Tibial nerve (tissue), 4 donors: ENCODE measurements at regions not wholly inside any gene's neighbourhood (a gene's known extent, or its start where the extent isn't known, plus 50 kb on each side); places are given as distances from the start of the nearest gene placed in this dataset.

Experiments
- EP300 ChIP-seq, 2 donors: sonication (generic); formaldehyde crosslinking; IDR thresholded peaks; one replicate each; pipeline ENCODE4 v1.6.1; 2017; ENCODE audit warnings: antibody characterized with exemption in 2 of 2, mild to moderate bottlenecking in 1 of 2
- POLR2A ChIP-seq, 2 donors: fragments of 450-650 bp; IDR thresholded peaks; one replicate each; pipeline ENCODE4 v1.6.1; 2017; ENCODE audit warnings: antibody characterized with exemption in 2 of 2, mild to moderate bottlenecking in 2 of 2, moderate library complexity in 2 of 2
- TF ChIP-seq, protein P1 (sequence below), 5 experiments: fragments of 200-600 bp in 3 of 5; fragments of 450-650 bp in 2 of 5; sonication (generic) in 3 of 5; IDR thresholded peaks; one replicate each; pipeline ENCODE4 v1.5.1; 2016 to 2019; ENCODE audit warnings: antibody characterized with exemption in 5 of 5, mild to moderate bottlenecking in 3 of 5, moderate library complexity in 2 of 5

- TF ChIP-seq, protein P1, sequence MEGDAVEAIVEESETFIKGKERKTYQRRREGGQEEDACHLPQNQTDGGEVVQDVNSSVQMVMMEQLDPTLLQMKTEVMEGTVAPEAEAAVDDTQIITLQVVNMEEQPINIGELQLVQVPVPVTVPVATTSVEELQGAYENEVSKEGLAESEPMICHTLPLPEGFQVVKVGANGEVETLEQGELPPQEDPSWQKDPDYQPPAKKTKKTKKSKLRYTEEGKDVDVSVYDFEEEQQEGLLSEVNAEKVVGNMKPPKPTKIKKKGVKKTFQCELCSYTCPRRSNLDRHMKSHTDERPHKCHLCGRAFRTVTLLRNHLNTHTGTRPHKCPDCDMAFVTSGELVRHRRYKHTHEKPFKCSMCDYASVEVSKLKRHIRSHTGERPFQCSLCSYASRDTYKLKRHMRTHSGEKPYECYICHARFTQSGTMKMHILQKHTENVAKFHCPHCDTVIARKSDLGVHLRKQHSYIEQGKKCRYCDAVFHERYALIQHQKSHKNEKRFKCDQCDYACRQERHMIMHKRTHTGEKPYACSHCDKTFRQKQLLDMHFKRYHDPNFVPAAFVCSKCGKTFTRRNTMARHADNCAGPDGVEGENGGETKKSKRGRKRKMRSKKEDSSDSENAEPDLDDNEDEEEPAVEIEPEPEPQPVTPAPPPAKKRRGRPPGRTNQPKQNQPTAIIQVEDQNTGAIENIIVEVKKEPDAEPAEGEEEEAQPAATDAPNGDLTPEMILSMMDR (IDR thresholded peaks at IDR 0.05): peak; percentile 17 to 45 (median 33)
- TF ChIP-seq EP300 (IDR thresholded peaks at IDR 0.05) (no peak), POLR2A (IDR thresholded peaks at IDR 0.05) (no peak)
Measured at GRCh38 chrX:118225711-118226428, 109.3 kb upstream of the KLHL13 start.
